HepG2 (cell line): ENCODE measurements at regions not wholly inside any gene's neighbourhood (a gene's known extent, or its start where the extent isn't known, plus 50 kb on each side); places are given as distances from the start of the nearest gene placed in this dataset.

Experiments used
- ATAC-seq: fragments of 200-7000 bp; cut with Tn5 transposase; 3 replicates; pipeline ENCODE4 v1.9.1; 2020; ENCODE audit warnings: mild to moderate bottlenecking, moderate library complexity
- BruUV-seq: library from RNA; stranded (reverse); fragments of 400-500 nt; replicated peaks from 2 replicates; lab custom pipeline; 2021; lab: Mats Ljungman, UMichigan
- CTCF ChIA-PET: fragments of 300-600 bp; formaldehyde crosslinking; extraction: SDS; loops from one replicate; lab custom pipeline; 2021; ENCODE audit warnings: low total read pairs, inconsistent platforms, low intra/inter-chr PET ratio; lab: Yijun Ruan, JAX
- POLR2A ChIA-PET: fragments of 350-600 bp; sonication (Branson Sonifier 250); formaldehyde crosslinking; loops from one replicate; lab custom pipeline; 2020; ENCODE audit warnings: antibody characterized with exemption, inconsistent platforms; lab: Yijun Ruan, JAX
- DNase-seq: peaks from one replicate; pipeline ENCODE4 v3.0.0-alpha.2; 2015; ENCODE audit warnings: low spot score
- FAIRE-seq: peaks from 3 replicates; lab custom pipeline; 2011; peaks lifted over from hg19 to GRCh38; lab: Jason Lieb, UNC
- H2AFZ ChIP-seq: one replicate; pipeline ENCODE4 v1.6.1; 2011; ENCODE audit warnings: low read length, inconsistent platforms
- H3K27ac ChIP-seq: fragments of 300-600 bp; 3 replicates; pipeline ENCODE4 v1.8.0; 2011; ENCODE audit warnings: mixed run types, mild to moderate bottlenecking, mixed read lengths, low read length, inconsistent platforms; ENCODE audit not compliant: insufficient read depth; ENCODE audit errors: extremely low read length
- H3K27me3 ChIP-seq, 2 experiments: fragments of 200-600 bp in 1 of 2; 2 replicates in 1 of 2; 3 replicates in 1 of 2; pipeline versions ENCODE4 v1.6.0 to v1.8.0; 2011; ENCODE audit warnings: low read length in 2 of 2, mild to moderate bottlenecking in 2 of 2, moderate library complexity in 2 of 2, inconsistent platforms in 1 of 2; ENCODE audit not compliant: insufficient read depth in 2 of 2, control insufficient read depth in 1 of 2
- H3K36me3 ChIP-seq, 2 experiments: fragments of 200-600 bp in 1 of 2; replicated peaks in 1 of 2; 2 replicates in 1 of 2; 3 replicates in 1 of 2; pipeline versions ENCODE4 v1.5.1 to v1.8.0; 2011; ENCODE audit warnings: low read length in 2 of 2, inconsistent platforms in 1 of 2; ENCODE audit not compliant: insufficient read depth in 2 of 2, control insufficient read depth in 1 of 2
- H3K4me1 ChIP-seq: 2 replicates; pipeline ENCODE4 v1.5.1; 2012; ENCODE audit warnings: low read length, inconsistent platforms; ENCODE audit not compliant: insufficient read depth
- H3K4me2 ChIP-seq: 2 replicates; pipeline ENCODE4 v1.6.0; 2011; ENCODE audit warnings: low read depth, low read length, inconsistent platforms
- H3K4me3 ChIP-seq, 3 experiments: fragments of 200-600 bp in 1 of 3; sonication (generic), shearing (Covaris generic) in 1 of 3; replicated peaks in 1 of 3; 2 replicates each; pipeline ENCODE4 v1.5.1; 2011 to 2016; ENCODE audit warnings: low read length in 3 of 3, inconsistent platforms in 2 of 3, low read depth in 2 of 3, mild to moderate bottlenecking in 2 of 3, control low read depth in 1 of 3, mixed read lengths in 1 of 3; ENCODE audit not compliant: insufficient read depth in 1 of 3
- H3K79me2 ChIP-seq: one replicate; pipeline ENCODE4 v1.6.1; 2011; ENCODE audit warnings: low read length, inconsistent platforms; ENCODE audit not compliant: insufficient read depth
- H3K9ac ChIP-seq: 2 replicates; pipeline ENCODE4 v1.6.0; 2011; ENCODE audit warnings: mild to moderate bottlenecking, low read depth, low read length, inconsistent platforms; ENCODE audit not compliant: insufficient read depth
- H3K9me3 ChIP-seq: 2 replicates; pipeline ENCODE4 v1.5.1; 2012; ENCODE audit warnings: mild to moderate bottlenecking, low read length
- H4K20me1 ChIP-seq: 2 replicates; pipeline ENCODE4 v1.6.0; 2011; ENCODE audit warnings: inconsistent platforms, mild to moderate bottlenecking, low read length, moderate library complexity; ENCODE audit not compliant: insufficient read depth
- ATF1 ChIP-seq: IDR thresholded peaks from 2 replicates; pipeline ENCODE4 v1.6.1; 2016; ENCODE audit warnings: mild to moderate bottlenecking, control low read depth
- FOXK1 ChIP-seq: sonication (generic); formaldehyde crosslinking; IDR thresholded peaks from 2 replicates; pipeline ENCODE4 v1.4.0; 2020; ENCODE audit warnings: low read depth, missing genetic modification reagents, borderline replicate concordance
- IRX3 ChIP-seq: sonication (generic); formaldehyde crosslinking; IDR thresholded peaks from 2 replicates; pipeline ENCODE4 v1.8.1; 2023; ENCODE audit warnings: mild to moderate bottlenecking, low read depth, missing genetic modification reagents, borderline replicate concordance
- ZNF251 ChIP-seq: sonication (generic); formaldehyde crosslinking; IDR thresholded peaks from 2 replicates; pipeline ENCODE4 v1.9.0; 2021; ENCODE audit warnings: mild to moderate bottlenecking, missing genetic modification reagents
- ZNF674 ChIP-seq: sonication (generic); formaldehyde crosslinking; IDR thresholded peaks from 2 replicates; pipeline ENCODE4 v1.5.0; 2020; ENCODE audit warnings: low read depth, mild to moderate bottlenecking, missing genetic modification reagents
- ZNF777 ChIP-seq: sonication (generic); formaldehyde crosslinking; IDR thresholded peaks from 2 replicates; pipeline ENCODE4 v1.4.0; 2020; ENCODE audit warnings: missing genetic modification reagents
- WGBS: methylation state at CpG from one replicate; pipeline ENCODE4 v1.1.6; 2017; ENCODE audit warnings: low lambda C conversion rate; 5-methylcytosine and 5-hydroxymethylcytosine counted together
- in situ Hi-C: cut with HindIII; loops from 2 replicates; pipeline ENCODE4 v1.10.0; 2017; ENCODE audit warnings: low pct_unique_long_range_greater_than_20kb; ENCODE audit not compliant: extremely low pct_ligation_motif_present
- intact Hi-C: fragments of 100-400 bp; cut with micrococcal nuclease; formaldehyde crosslinking; loops from one replicate; pipeline ENCODE4 v1.10.0; 2022; ENCODE audit not compliant: unreplicated experiment
- TF ChIP-seq, protein P1 (sequence below): sonication (generic); formaldehyde crosslinking; IDR thresholded peaks from 2 replicates; pipeline ENCODE4 v1.5.1; 2020; ENCODE audit warnings: missing genetic modification reagents, mild to moderate bottlenecking, borderline replicate concordance

DNA sequence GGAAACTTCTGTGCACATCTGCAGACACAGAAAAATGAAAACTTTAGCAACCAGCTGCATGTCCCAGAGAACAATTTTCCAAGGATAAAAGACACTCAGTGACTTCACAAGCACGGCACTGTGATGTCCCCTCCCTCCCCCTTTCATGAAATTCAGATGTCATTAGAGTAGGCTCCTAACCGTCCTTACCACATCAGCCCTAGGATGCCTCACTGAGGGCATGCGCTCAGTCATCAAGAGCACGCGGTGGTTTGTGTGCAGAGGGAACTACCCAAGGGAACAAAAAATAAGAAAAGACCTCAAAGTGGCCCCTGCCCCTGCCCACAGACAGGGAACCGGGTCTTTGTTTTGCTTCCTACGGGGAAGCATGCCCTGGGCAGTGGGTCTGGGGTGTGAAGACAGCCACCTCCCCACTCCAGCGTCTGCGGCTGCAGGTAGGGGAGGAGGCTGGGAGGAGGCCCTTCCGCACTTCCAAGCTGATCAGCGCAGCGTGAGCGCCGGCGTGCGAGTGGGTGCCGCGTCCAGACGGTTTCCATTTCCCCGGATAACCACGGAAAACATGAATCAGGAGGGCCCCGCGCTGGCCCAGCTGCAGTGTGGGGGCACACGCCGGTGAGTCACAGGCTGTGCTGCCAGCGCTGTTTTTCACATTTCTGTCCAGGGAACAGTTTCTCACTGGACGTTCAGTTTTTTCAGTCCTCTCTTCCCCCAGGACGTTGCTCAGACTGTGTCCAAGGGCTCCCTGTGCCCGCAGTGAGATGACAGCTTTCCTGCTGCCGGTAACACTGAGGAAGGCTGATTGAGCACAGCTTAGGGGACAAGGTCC is 70.6 kb downstream of the COPS8 start (continued):
- TF ChIP-seq, protein P1, sequence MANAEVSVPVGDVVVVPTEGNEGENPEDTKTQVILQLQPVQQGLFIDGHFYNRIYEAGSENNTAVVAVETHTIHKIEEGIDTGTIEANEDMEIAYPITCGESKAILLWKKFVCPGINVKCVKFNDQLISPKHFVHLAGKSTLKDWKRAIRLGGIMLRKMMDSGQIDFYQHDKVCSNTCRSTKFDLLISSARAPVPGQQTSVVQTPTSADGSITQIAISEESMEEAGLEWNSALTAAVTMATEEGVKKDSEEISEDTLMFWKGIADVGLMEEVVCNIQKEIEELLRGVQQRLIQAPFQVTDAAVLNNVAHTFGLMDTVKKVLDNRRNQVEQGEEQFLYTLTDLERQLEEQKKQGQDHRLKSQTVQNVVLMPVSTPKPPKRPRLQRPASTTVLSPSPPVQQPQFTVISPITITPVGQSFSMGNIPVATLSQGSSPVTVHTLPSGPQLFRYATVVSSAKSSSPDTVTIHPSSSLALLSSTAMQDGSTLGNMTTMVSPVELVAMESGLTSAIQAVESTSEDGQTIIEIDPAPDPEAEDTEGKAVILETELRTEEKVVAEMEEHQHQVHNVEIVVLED = no peak
- TF ChIP-seq ATF1 = no peak
- TF ChIP-seq ZNF777 = no peak
- no peak for TF ChIP-seq FOXK1 (CRISPR knock-in tag)
- TF ChIP-seq, all 625 proteins: peak for 0

DNA sequence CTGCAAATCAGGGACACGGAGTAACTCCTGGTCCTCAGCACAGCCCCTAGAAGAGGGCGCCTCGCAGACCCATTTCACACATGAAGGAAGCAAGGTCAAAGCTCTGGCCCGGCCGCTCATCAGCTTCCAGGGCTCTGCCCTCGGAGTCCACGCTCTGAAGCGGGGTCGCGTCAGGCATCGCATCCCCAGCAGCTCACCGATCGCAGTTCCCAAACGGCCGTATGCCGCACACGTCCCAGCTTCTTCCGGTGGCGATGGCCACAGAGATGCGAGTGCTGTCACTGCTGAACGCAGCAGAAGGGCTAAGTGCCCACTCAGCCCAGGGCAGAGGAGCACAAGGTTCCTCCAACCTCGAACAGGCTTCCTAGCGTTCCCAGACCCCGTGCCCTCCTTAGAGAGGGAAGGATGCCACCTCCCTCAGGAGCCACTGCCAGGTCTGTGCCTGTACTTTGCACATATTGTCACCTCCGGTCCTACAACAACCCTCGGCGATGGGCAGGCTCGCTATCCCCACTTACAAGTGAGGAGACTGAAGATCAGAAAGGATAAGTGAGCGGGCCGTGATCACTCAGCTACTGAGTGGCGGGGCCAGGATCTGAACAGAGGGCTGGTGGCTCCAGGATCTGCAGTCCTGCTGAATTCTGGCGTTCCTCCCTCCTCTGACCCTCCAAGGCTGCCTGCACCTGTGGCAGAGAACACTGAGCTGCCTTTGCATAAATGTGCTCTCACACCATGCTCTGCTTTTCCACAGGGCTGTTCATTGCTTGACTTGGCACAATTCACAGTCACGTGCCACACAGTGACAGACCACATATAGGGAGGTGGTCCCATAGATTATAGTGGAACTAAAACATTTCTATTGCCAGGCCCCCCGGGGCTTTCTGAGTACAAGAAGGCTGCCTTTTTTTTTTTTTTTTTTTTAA is 71.4 kb downstream of the COPS8 start:
- no peak overlapping the region for H3K27ac ChIP-seq

More for the DNA sequence above, 71.4 kb downstream of the COPS8 start:
- in situ Hi-C loops (loop anchor here (5.0 to 10.0 kb wide), 3 partner anchors 168 to 415 kb away; partner anchors contain the start of gene COL6A3), intact Hi-C loops (no loop called here)
- peaks cover 1 to 16% of the 10 kb centered on the region in 2 experiments; a peak in 2 of 5 replicates for H3K27me3 ChIP-seq
- ATAC-seq = no peak
- no peak for DNase-seq
- no peaks in the 10 kb centered on the region for H4K20me1 ChIP-seq
- no peak for FAIRE-seq
- no peaks in the 10 kb centered on the region for H3K9me3 ChIP-seq
- no peak overlapping the region for H2AFZ ChIP-seq
- H3K4me2 ChIP-seq = no peak overlapping the region
- BruUV-seq = no TSS peak
- no peak overlapping the region for H3K9ac ChIP-seq
- CTCF ChIA-PET = no interaction called here
- POLR2A ChIA-PET = no interaction called here
- H3K4me1 ChIP-seq = no peaks in the 10 kb centered on the region
- no peaks in the 10 kb centered on the region for H3K79me2 ChIP-seq
- 52% methylated on average over 30 of the region's 34 CpGs for WGBS
- H3K4me3 ChIP-seq = no peak overlapping the region
- H3K36me3 ChIP-seq = no peaks in the 10 kb centered on the region
- TF ChIP-seq ZNF251 = no peak
- no peak for TF ChIP-seq ZNF674 (CRISPR knock-in tag)
- TF ChIP-seq IRX3 (CRISPR knock-in tag) = no peak
